Natural killer cell (primary cell): ENCODE measurements at regions not wholly inside any gene's neighbourhood (a gene's known extent, or its start where the extent isn't known, plus 50 kb on each side); places are given as distances from the start of the nearest gene placed in this dataset.
"Not testable (repeated sequence)": the region's sequence is repeated elsewhere in the genome, so short reads cannot be mapped to it uniquely, and the experiment has no call there.

Source experiments
- ATAC-seq, 3 donors: fragments of 150-1000 bp in 2 of 3; fragments of 200-7000 bp in 1 of 3; cut with Tn5 transposase; 1 replicate in 1 of 3; 2 replicates in 2 of 3; pipeline ENCODE4 v1.10.0; 2021; ENCODE audit warnings: mild to moderate bottlenecking in 2 of 3, moderate library complexity in 2 of 3
- DNase-seq, 2 donors: peaks; one replicate each; pipeline versions ENCODE4 v3.0.0 to v3.0.0-alpha.2; 2013 to 2021; ENCODE audit warnings: mixed read lengths in 1 of 2
- H3K27ac ChIP-seq: one replicate; pipeline ENCODE4 v1.5.1; 2013; ENCODE audit warnings: mild to moderate bottlenecking, low read length
- H3K27me3 ChIP-seq: one replicate; pipeline ENCODE4 v1.6.1; 2013; ENCODE audit warnings: low read length; ENCODE audit not compliant: control insufficient read depth, insufficient read depth
- H3K36me3 ChIP-seq: one replicate; pipeline ENCODE4 v1.6.1; 2013; ENCODE audit warnings: low read length; ENCODE audit not compliant: control insufficient read depth, insufficient read depth
- H3K4me1 ChIP-seq: one replicate; pipeline ENCODE4 v1.6.1; 2013; ENCODE audit warnings: low read length; ENCODE audit not compliant: control insufficient read depth, insufficient read depth
- H3K4me3 ChIP-seq: one replicate; pipeline ENCODE4 v1.5.1; 2013; ENCODE audit warnings: low read length
- H3K9me3 ChIP-seq: one replicate; pipeline ENCODE4 v1.6.1; 2013; ENCODE audit warnings: low read length; ENCODE audit not compliant: control insufficient read depth, insufficient read depth
- H3K27ac Mint-ChIP-seq, 2 donors: one replicate each; pipeline ENCODE4 v1.8.0; 2022; ENCODE audit warnings: mild to moderate bottlenecking in 2 of 2, mixed read lengths in 2 of 2, moderate library complexity in 1 of 2
- H3K27me3 Mint-ChIP-seq, 2 donors: one replicate each; pipeline ENCODE4 v1.8.0; 2022; ENCODE audit warnings: low read depth in 2 of 2, mixed read lengths in 2 of 2
- H3K36me3 Mint-ChIP-seq: one replicate; pipeline ENCODE4 v1.8.0; 2022; ENCODE audit warnings: mixed read lengths
- H3K4me1 Mint-ChIP-seq, 2 donors: one replicate each; pipeline ENCODE4 v1.8.0; 2022; ENCODE audit warnings: mixed read lengths in 2 of 2
- H3K4me3 Mint-ChIP-seq: one replicate; pipeline ENCODE4 v1.8.0; 2022; ENCODE audit warnings: mild to moderate bottlenecking, moderate library complexity, mixed read lengths
- H3K9me3 Mint-ChIP-seq, 2 donors: one replicate each; pipeline ENCODE4 v1.8.0; 2022; ENCODE audit warnings: mixed read lengths in 2 of 2
- WGBS: methylation state at CpG from one replicate; pipeline ENCODE4 v1.1.7; 2013; ENCODE audit warnings: missing lambda C conversion rate; ENCODE audit not compliant: insufficient coverage; 5-methylcytosine and 5-hydroxymethylcytosine counted together
- intact Hi-C: fragments of 100-400 bp; cut with micrococcal nuclease; formaldehyde crosslinking; loops from one replicate; pipeline ENCODE4 v1.14.2; 2022
- TF ChIP-seq, protein P1 (sequence below): fragments of 200-600 bp; IDR thresholded peaks from one replicate; pipeline ENCODE4 v1.8.0; 2022; ENCODE audit warnings: antibody characterized with exemption

DNA sequence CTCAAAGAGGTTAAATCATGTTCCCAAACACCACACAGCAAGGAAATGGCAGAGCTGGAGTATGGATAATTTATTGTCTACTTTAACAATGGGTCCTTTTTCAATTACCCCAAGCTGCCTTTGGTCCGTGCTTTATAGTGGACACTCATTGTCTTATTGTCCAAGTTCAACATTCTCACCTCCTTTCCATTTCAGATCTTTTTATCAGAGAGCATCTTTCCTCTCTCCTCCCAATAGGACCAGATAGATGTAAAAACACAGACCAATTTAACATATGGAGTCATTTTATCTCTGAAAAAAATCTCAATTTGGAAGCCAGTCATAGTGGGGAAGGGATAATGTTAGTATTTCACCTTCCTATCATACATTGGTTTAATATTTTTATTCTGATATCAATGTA lies 83.5 kb upstream of the WAC start:
- TF ChIP-seq, protein P1, sequence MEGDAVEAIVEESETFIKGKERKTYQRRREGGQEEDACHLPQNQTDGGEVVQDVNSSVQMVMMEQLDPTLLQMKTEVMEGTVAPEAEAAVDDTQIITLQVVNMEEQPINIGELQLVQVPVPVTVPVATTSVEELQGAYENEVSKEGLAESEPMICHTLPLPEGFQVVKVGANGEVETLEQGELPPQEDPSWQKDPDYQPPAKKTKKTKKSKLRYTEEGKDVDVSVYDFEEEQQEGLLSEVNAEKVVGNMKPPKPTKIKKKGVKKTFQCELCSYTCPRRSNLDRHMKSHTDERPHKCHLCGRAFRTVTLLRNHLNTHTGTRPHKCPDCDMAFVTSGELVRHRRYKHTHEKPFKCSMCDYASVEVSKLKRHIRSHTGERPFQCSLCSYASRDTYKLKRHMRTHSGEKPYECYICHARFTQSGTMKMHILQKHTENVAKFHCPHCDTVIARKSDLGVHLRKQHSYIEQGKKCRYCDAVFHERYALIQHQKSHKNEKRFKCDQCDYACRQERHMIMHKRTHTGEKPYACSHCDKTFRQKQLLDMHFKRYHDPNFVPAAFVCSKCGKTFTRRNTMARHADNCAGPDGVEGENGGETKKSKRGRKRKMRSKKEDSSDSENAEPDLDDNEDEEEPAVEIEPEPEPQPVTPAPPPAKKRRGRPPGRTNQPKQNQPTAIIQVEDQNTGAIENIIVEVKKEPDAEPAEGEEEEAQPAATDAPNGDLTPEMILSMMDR: no peak
- Histone ChIP-seq H3K27ac (no peak overlapping the region), H3K27me3 (no peaks in the 10 kb centered on the region), H3K4me1 (no peaks in the 10 kb centered on the region), H3K4me3 (no peak overlapping the region), H3K9me3 (no peaks in the 10 kb centered on the region), H3K36me3 (no peaks in the 10 kb centered on the region)
- DNase-seq (no peak), ATAC-seq (no peak)
- H3K36me3 Mint-ChIP-seq: peaks cover 5% of the 10 kb centered on the region
- H3K9me3 Mint-ChIP-seq: no peaks in the 10 kb centered on the region
- no peaks in the 10 kb centered on the region for H3K4me1 Mint-ChIP-seq
- intact Hi-C loops: no loop called here
- no peak overlapping the region for H3K27ac Mint-ChIP-seq
- peaks cover 11 to 19% of the 10 kb centered on the region in 2 donors for H3K27me3 Mint-ChIP-seq
- WGBS: 94% methylated on average over 1 of the region's 1 CpG
- no peak overlapping the region for H3K4me3 Mint-ChIP-seq

DNA sequence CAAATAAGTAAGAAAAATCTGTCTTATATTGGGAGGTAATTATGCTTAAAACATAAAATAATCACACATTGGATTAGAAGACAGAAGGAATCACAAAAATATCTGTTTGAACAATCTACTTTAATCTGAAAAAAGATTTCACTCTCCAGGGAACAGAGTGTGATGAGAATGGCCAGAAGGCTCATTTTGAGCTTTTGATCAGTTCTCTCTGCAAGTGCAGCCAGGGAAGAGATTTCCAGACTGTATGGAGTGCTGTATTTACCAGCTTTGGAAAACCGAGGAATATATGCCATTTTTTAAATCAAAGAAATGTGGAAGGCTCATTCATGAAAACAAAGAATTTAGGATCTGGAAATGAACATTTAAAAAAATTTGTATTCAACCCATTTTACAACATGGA lies 83.0 kb upstream of the WAC start:
- Histone ChIP-seq H3K4me3 (no peak overlapping the region), H3K27ac (no peak overlapping the region), H3K27me3 (no peaks in the 10 kb centered on the region), H3K36me3 (no peaks in the 10 kb centered on the region), H3K4me1 (no peaks in the 10 kb centered on the region), H3K9me3 (no peaks in the 10 kb centered on the region)
- TF ChIP-seq, protein P1: no peak
- ATAC-seq (no peak), DNase-seq (no peak)
- Mint-ChIP-seq H3K27ac (no peak overlapping the region), H3K4me3 (no peak overlapping the region), H3K27me3 (peaks cover 14 to 24% of the 10 kb centered on the region in 2 donors), H3K36me3 (peaks cover 5% of the 10 kb centered on the region), H3K4me1 (no peaks in the 10 kb centered on the region), H3K9me3 (no peaks in the 10 kb centered on the region)
- intact Hi-C loops: no loop called here
- WGBS: 63% methylated on average over 1 of the region's 1 CpG

DNA sequence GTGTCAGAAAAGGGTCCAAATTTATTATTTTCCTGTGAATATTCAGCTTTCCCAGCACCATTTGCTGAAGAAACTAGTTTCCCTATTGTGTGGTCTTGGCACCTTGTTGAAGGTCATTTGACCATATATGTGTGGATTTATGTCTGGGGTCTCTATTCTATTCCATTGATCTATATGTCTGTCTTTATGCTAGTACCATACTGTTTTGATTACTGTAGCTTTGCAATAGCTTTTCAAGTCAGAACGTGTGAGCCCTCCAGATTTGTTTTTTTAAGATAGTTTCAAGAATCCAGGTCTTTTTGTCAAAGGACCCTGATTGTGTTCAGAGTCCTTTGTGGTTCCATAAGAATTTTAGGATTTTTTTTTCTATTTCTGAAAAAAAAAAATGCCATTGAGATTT lies 79.0 kb upstream of the WAC start:
- WGBS: 82% methylated on average over 1 of the region's 1 CpG
- peaks cover 18 to 51% of the 10 kb centered on the region in 2 donors for H3K27me3 Mint-ChIP-seq
- H3K4me1 Mint-ChIP-seq: no peaks in the 10 kb centered on the region
- TF ChIP-seq, protein P1: no peak
- no peak overlapping the region for H3K4me3 Mint-ChIP-seq
- H3K36me3 Mint-ChIP-seq: peaks cover 5% of the 10 kb centered on the region
- H3K27ac Mint-ChIP-seq: no peak overlapping the region
- Histone ChIP-seq H3K4me3 (no peak overlapping the region), H3K27me3 (no peaks in the 10 kb centered on the region), H3K36me3 (no peaks in the 10 kb centered on the region), H3K27ac (no peak overlapping the region), H3K9me3 (no peaks in the 10 kb centered on the region), H3K4me1 (no peaks in the 10 kb centered on the region)
- no peaks in the 10 kb centered on the region for H3K9me3 Mint-ChIP-seq
- ATAC-seq (no peak), DNase-seq (no peak)
- intact Hi-C loops: no loop called here

DNA sequence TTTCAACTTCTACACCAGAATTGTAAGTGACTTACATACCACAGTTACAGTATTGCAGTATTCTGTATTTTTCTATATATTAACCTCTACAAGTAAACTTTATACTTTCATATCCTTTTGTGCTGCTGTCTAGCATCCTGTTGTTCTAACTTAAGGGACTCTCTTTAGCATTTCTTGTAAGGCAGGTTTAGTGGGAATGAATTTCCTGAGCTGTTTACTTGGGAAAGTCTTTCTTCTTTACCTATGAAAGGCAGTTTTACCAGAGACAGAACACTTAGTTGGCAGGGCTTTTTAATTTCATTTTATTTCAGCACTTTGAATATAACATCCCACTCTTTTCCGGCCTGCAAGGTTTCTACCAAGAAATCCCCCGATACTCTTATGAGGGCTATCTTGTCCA lies 75.8 kb upstream of the WAC start:
- H3K27ac ChIP-seq: no peak overlapping the region
- no peak for DNase-seq
- Mint-ChIP-seq H3K9me3 (no peaks in the 10 kb centered on the region), H3K36me3 (peaks cover 5% of the 10 kb centered on the region), H3K27ac (no peak overlapping the region), H3K4me3 (no peak overlapping the region), H3K27me3 (peaks cover 17 to 49% of the 10 kb centered on the region in 2 donors), H3K4me1 (no peaks in the 10 kb centered on the region)
- TF ChIP-seq, protein P1: no peak
- intact Hi-C loops: no loop called here
- H3K4me1 ChIP-seq: no peaks in the 10 kb centered on the region
- no peak overlapping the region for H3K4me3 ChIP-seq
- 100% methylated on average over 2 of the region's 2 CpGs for whole genome bisulfite sequencing
- H3K36me3 ChIP-seq: no peaks in the 10 kb centered on the region
- no peaks in the 10 kb centered on the region for H3K9me3 ChIP-seq
- no peak for ATAC-seq
- no peaks in the 10 kb centered on the region for H3K27me3 ChIP-seq

DNA sequence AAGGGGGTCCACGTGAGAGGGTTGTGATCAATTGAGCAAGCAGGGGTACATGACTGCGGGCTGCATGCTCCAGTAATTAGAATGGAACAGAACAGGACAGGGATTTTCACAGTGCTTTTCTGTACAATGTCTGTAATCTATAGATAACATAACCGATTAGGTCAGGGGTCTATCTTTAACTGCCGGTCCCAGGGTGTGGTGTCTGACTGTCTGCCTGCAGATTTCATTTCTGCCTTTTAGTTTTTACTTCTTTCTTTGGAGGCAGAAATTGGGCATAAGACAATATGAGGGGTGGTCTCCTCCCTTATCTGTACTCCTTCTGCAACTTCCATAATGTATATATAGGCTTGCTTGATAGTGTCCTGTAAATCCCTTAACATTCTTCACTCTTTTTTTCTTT lies 75.0 kb upstream of the WAC start:
- WGBS: 86% methylated on average over 4 of the region's 4 CpGs
- H3K4me1 ChIP-seq, H3K27ac ChIP-seq, H3K9me3 Mint-ChIP-seq, H3K4me3 Mint-ChIP-seq, H3K27me3 ChIP-seq, H3K27ac Mint-ChIP-seq, H3K36me3 Mint-ChIP-seq, H3K9me3 ChIP-seq, intact Hi-C loops, ATAC-seq, H3K4me3 ChIP-seq, H3K4me1 Mint-ChIP-seq, DNase-seq, H3K36me3 ChIP-seq: not testable (repeated sequence)
- H3K27me3 Mint-ChIP-seq: peaks cover 18 to 49% of the 10 kb centered on the region in 2 donors
